HEK293 (cell line): ENCODE measurements at regions not wholly inside any gene's neighbourhood (a gene's known extent, or its start where the extent isn't known, plus 50 kb on each side); places are given as distances from the start of the nearest gene placed in this dataset.

Source experiments
- CTCF ChIA-PET: fragments of 350-600 bp; formaldehyde crosslinking; extraction: SDS; loops from one replicate; lab custom pipeline; 2021; ENCODE audit warnings: antibody characterized with exemption; lab: Yijun Ruan, JAX
- POLR2A ChIA-PET: fragments of 300-600 bp; formaldehyde crosslinking; extraction: SDS; loops from one replicate; lab custom pipeline; 2020; ENCODE audit warnings: antibody characterized with exemption, inconsistent platforms; lab: Yijun Ruan, JAX
- H3K27ac ChIP-seq: fragments of 200-500 bp; sonication (Bioruptor generic); 2 replicates; pipeline ENCODE4 v1.5.1; 2014; ENCODE audit warnings: low read depth, low read length, control low read depth, inconsistent platforms; ENCODE audit errors: extremely low read depth
- H3K36me3 ChIP-seq, 2 experiments: fragments of 200-500 bp in 1 of 2; sonication (Bioruptor generic) in 1 of 2; 1 replicate in 1 of 2; 2 replicates in 1 of 2; pipeline ENCODE4 v1.5.1; 2014 to 2017; ENCODE audit warnings: inconsistent platforms in 2 of 2, low read length in 2 of 2; ENCODE audit not compliant: control insufficient read depth in 2 of 2, insufficient read depth in 1 of 2
- H3K4me1 ChIP-seq: fragments of 200-500 bp; sonication (Bioruptor generic); 2 replicates; pipeline ENCODE4 v1.5.1; 2014; ENCODE audit warnings: mild to moderate bottlenecking, low read length, inconsistent platforms; ENCODE audit not compliant: control insufficient read depth, insufficient read depth
- H3K4me3 ChIP-seq: 2 replicates; pipeline ENCODE4 v1.5.1; 2011; ENCODE audit warnings: low read depth, mild to moderate bottlenecking, control low read depth, low read length, moderate library complexity
- H3K9me3 ChIP-seq: fragments of 200-500 bp; sonication (Bioruptor generic); 2 replicates; pipeline ENCODE4 v1.5.1; 2014; ENCODE audit warnings: low read depth, low read length, inconsistent platforms; ENCODE audit not compliant: control insufficient read depth, insufficient read depth
- BCL11B ChIP-seq: fragments of 450-650 bp; formaldehyde crosslinking; IDR thresholded peaks from 2 replicates; pipeline ENCODE4 v1.5.1; 2016; ENCODE audit warnings: low read depth, missing biosample characterization, missing genetic modification characterization
- EGR2 ChIP-seq: fragments of 450-650 bp; formaldehyde crosslinking; IDR thresholded peaks from 2 replicates; pipeline ENCODE4 v1.5.1; 2016; ENCODE audit warnings: low read depth, missing biosample characterization, missing genetic modification characterization
- GLIS1 ChIP-seq: fragments of 450-650 bp; formaldehyde crosslinking; IDR thresholded peaks from 2 replicates; pipeline ENCODE4 v1.5.1; 2016; ENCODE audit warnings: missing biosample characterization, missing genetic modification characterization
- GLIS2 ChIP-seq: fragments of 450-650 bp; formaldehyde crosslinking; IDR thresholded peaks from 2 replicates; pipeline ENCODE4 v1.5.1; 2016; ENCODE audit warnings: missing biosample characterization, missing genetic modification characterization
- KLF8 ChIP-seq: fragments of 450-650 bp; formaldehyde crosslinking; IDR thresholded peaks from 2 replicates; pipeline ENCODE4 v1.5.1; 2016; ENCODE audit warnings: missing biosample characterization, missing genetic modification characterization
- SP3 ChIP-seq: fragments of 450-650 bp; formaldehyde crosslinking; IDR thresholded peaks from 2 replicates; pipeline ENCODE4 v1.5.1; 2016; ENCODE audit warnings: missing biosample characterization, missing genetic modification characterization
- TRIM28 ChIP-seq: IDR thresholded peaks from 2 replicates; pipeline ENCODE4 v1.6.1; 2011; ENCODE audit warnings: low read length, control low read depth, borderline replicate concordance
- YY2 ChIP-seq: fragments of 450-650 bp; formaldehyde crosslinking; IDR thresholded peaks from 2 replicates; pipeline ENCODE4 v1.5.1; 2016; ENCODE audit warnings: missing biosample characterization, missing genetic modification characterization
- ZBTB1 ChIP-seq: fragments of 450-650 bp; formaldehyde crosslinking; IDR thresholded peaks from 2 replicates; pipeline ENCODE4 v1.5.1; 2016; ENCODE audit warnings: missing biosample characterization, missing genetic modification characterization
- ZBTB21 ChIP-seq: fragments of 450-650 bp; formaldehyde crosslinking; IDR thresholded peaks from 2 replicates; pipeline ENCODE4 v1.5.1; 2017; ENCODE audit warnings: missing biosample characterization, missing genetic modification characterization
- ZNF174 ChIP-seq: fragments of 450-650 bp; formaldehyde crosslinking; IDR thresholded peaks from 2 replicates; pipeline ENCODE4 v1.5.0; 2017; ENCODE audit warnings: missing biosample characterization, mild to moderate bottlenecking, missing genetic modification characterization
- ZNF214 ChIP-seq: fragments of 450-650 bp; formaldehyde crosslinking; IDR thresholded peaks from 2 replicates; pipeline ENCODE4 v1.5.1; 2017; ENCODE audit warnings: missing biosample characterization, mild to moderate bottlenecking, missing genetic modification characterization, borderline replicate concordance
- ZNF239 ChIP-seq: fragments of 450-650 bp; formaldehyde crosslinking; IDR thresholded peaks from 2 replicates; pipeline ENCODE4 v1.5.1; 2016; ENCODE audit warnings: missing biosample characterization, missing genetic modification characterization
- ZNF24 ChIP-seq: fragments of 450-650 bp; formaldehyde crosslinking; IDR thresholded peaks from 2 replicates; pipeline ENCODE4 v1.5.1; 2016; ENCODE audit warnings: missing biosample characterization, missing genetic modification characterization
- ZNF292 ChIP-seq: fragments of 450-650 bp; formaldehyde crosslinking; IDR thresholded peaks from 2 replicates; pipeline ENCODE4 v1.5.1; 2016; ENCODE audit warnings: low read depth, missing biosample characterization, missing genetic modification characterization, borderline replicate concordance
- ZNF391 ChIP-seq: fragments of 450-650 bp; formaldehyde crosslinking; IDR thresholded peaks from 2 replicates; pipeline ENCODE4 v1.5.1; 2016; ENCODE audit warnings: low read depth, missing biosample characterization, missing genetic modification characterization, borderline replicate concordance
- ZNF514 ChIP-seq: fragments of 450-650 bp; formaldehyde crosslinking; IDR thresholded peaks from 2 replicates; pipeline ENCODE4 v1.5.1; 2016; ENCODE audit warnings: missing biosample characterization, missing genetic modification characterization
- ZNF558 ChIP-seq: fragments of 450-650 bp; formaldehyde crosslinking; IDR thresholded peaks from 2 replicates; pipeline ENCODE4 v1.5.1; 2016; ENCODE audit warnings: missing biosample characterization, missing genetic modification characterization
- ZNF571 ChIP-seq: fragments of 450-650 bp; formaldehyde crosslinking; IDR thresholded peaks from 2 replicates; pipeline ENCODE4 v1.5.0; 2017; ENCODE audit warnings: missing biosample characterization, missing genetic modification characterization
- ZNF623 ChIP-seq: fragments of 450-650 bp; formaldehyde crosslinking; IDR thresholded peaks from 2 replicates; pipeline ENCODE4 v1.5.1; 2016; ENCODE audit warnings: missing biosample characterization, missing genetic modification characterization
- TF ChIP-seq, protein P1 (sequence below): fragments of 450-650 bp; formaldehyde crosslinking; IDR thresholded peaks from 2 replicates; pipeline ENCODE4 v1.5.1; 2016; ENCODE audit warnings: missing biosample characterization, missing genetic modification characterization, low read depth
- TF ChIP-seq, protein P2 (sequence below): fragments of 450-650 bp; formaldehyde crosslinking; IDR thresholded peaks from 2 replicates; pipeline ENCODE4 v1.5.1; 2017; ENCODE audit warnings: missing biosample characterization, missing genetic modification characterization
- TF ChIP-seq, protein P3 (sequence below): fragments of 450-650 bp; formaldehyde crosslinking; IDR thresholded peaks from 2 replicates; pipeline ENCODE4 v1.5.1; 2016; ENCODE audit warnings: missing biosample characterization, missing genetic modification characterization
- TF ChIP-seq, protein P4 (sequence below): fragments of 450-650 bp; formaldehyde crosslinking; IDR thresholded peaks from 2 replicates; pipeline ENCODE4 v1.5.0; 2017; ENCODE audit warnings: missing biosample characterization, missing genetic modification characterization, borderline replicate concordance

DNA sequence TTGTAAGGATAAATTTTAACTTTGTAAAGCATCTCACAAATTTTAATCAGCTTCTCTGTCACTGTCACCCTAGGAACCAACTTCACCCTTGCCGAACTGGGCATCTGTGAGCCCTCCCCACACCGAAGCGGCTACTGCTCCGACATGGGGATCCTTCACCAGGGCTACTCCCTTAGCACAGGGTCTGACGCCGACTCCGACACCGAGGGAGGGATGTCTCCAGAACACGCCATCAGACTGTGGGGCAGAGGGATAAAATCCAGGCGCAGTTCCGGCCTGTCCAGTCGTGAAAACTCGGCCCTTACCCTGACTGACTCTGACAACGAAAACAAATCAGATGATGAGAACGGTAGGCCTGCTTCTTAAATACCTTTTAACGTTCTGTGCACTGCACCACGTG, 916.3 kb upstream of the WWC1 start:
- no peaks in the 10 kb centered on the region for H3K36me3 ChIP-seq
- H3K4me1 ChIP-seq: no peaks in the 10 kb centered on the region
- CTCF ChIA-PET: no interaction called here
- TF ChIP-seq, protein P1, sequence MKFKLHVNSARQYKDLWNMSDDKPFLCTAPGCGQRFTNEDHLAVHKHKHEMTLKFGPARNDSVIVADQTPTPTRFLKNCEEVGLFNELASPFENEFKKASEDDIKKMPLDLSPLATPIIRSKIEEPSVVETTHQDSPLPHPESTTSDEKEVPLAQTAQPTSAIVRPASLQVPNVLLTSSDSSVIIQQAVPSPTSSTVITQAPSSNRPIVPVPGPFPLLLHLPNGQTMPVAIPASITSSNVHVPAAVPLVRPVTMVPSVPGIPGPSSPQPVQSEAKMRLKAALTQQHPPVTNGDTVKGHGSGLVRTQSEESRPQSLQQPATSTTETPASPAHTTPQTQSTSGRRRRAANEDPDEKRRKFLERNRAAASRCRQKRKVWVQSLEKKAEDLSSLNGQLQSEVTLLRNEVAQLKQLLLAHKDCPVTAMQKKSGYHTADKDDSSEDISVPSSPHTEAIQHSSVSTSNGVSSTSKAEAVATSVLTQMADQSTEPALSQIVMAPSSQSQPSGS: no peak
- TF ChIP-seq ZNF214 (tag by site-specific recombination) (no peak), ZNF24 (tag by site-specific recombination) (no peak), YY2 (tag by site-specific recombination) (no peak), ZNF571 (tag by site-specific recombination) (no peak), ZNF174 (tag by site-specific recombination) (no peak), ZNF391 (tag by site-specific recombination) (no peak), ZBTB1 (no peak), GLIS2 (tag by site-specific recombination) (no peak), EGR2 (tag by site-specific recombination) (no peak)
- TF ChIP-seq, protein P2, sequence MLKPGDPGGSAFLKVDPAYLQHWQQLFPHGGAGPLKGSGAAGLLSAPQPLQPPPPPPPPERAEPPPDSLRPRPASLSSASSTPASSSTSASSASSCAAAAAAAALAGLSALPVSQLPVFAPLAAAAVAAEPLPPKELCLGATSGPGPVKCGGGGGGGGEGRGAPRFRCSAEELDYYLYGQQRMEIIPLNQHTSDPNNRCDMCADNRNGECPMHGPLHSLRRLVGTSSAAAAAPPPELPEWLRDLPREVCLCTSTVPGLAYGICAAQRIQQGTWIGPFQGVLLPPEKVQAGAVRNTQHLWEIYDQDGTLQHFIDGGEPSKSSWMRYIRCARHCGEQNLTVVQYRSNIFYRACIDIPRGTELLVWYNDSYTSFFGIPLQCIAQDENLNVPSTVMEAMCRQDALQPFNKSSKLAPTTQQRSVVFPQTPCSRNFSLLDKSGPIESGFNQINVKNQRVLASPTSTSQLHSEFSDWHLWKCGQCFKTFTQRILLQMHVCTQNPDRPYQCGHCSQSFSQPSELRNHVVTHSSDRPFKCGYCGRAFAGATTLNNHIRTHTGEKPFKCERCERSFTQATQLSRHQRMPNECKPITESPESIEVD (tag by site-specific recombination): no peak
- TF ChIP-seq, all 188 proteins: peak for 0
- Histone ChIP-seq H3K4me3 (no peak overlapping the region), H3K27ac (no peak overlapping the region), H3K9me3 (no peaks in the 10 kb centered on the region)
- POLR2A ChIA-PET: no interaction called here

- POLR2A ChIA-PET: no interaction called here
- no peak overlapping the region for H3K27ac ChIP-seq
- H3K4me1 ChIP-seq: no peaks in the 10 kb centered on the region
- H3K9me3 ChIP-seq: no peaks in the 10 kb centered on the region
- no peaks in the 10 kb centered on the region for H3K36me3 ChIP-seq
- CTCF ChIA-PET: no interaction called here
- H3K4me3 ChIP-seq: no peak overlapping the region
- TF ChIP-seq KLF8 (tag by site-specific recombination) (no peak), GLIS1 (tag by site-specific recombination) (no peak), ZNF623 (no peak), ZNF239 (tag by site-specific recombination) (no peak), ZNF514 (tag by site-specific recombination) (no peak), SP3 (tag by site-specific recombination) (no peak), ZNF558 (tag by site-specific recombination) (no peak), ZBTB21 (no peak), TRIM28 (no peak), ZNF292 (no peak), BCL11B (no peak)
- TF ChIP-seq, protein P3, sequence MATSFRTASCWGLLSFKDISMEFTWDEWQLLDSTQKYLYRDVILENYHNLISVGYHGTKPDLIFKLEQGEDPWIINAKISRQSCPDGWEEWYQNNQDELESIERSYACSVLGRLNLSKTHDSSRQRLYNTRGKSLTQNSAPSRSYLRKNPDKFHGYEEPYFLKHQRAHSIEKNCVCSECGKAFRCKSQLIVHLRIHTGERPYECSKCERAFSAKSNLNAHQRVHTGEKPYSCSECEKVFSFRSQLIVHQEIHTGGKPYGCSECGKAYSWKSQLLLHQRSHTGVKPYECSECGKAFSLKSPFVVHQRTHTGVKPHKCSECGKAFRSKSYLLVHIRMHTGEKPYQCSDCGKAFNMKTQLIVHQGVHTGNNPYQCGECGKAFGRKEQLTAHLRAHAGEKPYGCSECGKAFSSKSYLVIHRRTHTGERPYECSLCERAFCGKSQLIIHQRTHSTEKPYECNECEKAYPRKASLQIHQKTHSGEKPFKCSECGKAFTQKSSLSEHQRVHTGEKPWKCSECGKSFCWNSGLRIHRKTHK (tag by site-specific recombination): no peak
- TF ChIP-seq, protein P2 (tag by site-specific recombination): no peak
- TF ChIP-seq, protein P4, sequence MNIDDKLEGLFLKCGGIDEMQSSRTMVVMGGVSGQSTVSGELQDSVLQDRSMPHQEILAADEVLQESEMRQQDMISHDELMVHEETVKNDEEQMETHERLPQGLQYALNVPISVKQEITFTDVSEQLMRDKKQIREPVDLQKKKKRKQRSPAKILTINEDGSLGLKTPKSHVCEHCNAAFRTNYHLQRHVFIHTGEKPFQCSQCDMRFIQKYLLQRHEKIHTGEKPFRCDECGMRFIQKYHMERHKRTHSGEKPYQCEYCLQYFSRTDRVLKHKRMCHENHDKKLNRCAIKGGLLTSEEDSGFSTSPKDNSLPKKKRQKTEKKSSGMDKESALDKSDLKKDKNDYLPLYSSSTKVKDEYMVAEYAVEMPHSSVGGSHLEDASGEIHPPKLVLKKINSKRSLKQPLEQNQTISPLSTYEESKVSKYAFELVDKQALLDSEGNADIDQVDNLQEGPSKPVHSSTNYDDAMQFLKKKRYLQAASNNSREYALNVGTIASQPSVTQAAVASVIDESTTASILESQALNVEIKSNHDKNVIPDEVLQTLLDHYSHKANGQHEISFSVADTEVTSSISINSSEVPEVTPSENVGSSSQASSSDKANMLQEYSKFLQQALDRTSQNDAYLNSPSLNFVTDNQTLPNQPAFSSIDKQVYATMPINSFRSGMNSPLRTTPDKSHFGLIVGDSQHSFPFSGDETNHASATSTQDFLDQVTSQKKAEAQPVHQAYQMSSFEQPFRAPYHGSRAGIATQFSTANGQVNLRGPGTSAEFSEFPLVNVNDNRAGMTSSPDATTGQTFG (tag by site-specific recombination): no peak
Observed at GRCh38 chr5:167378894-167379723, 912.3 kb upstream of the WWC1 start.
